ENCODE measurements at regions not wholly inside any gene's neighbourhood (a gene's known extent, or its start where the extent isn't known, plus 50 kb on each side); places are given as distances from the start of the nearest gene placed in this dataset.

DNA sequence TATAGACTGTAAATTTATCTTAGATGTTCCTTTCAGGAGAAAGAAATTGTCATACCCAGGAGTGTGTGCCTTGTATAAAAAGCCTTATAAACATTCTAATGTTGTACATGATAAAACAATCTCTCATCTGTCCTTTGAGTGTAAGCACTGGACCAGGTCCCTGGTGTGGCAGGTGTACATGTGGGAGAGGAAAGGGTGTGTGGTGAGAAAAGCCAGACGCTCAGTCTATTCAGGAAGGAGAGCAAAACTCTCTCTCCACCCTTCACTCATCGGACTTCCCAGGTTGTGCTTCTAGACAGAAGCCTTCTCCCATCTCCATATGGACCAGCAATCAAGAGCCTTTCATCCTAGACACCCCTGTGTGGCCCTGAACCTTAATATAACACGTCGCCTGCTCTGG is 154.2 kb downstream of the ESM1 start:
- Histone ChIP-seq H3K27ac (no peak overlapping the region), H3K9me3 (no peaks in the 10 kb centered on the region), H3K27me3 (no peaks in the 10 kb centered on the region), H3K4me3 (no peak overlapping the region), H3K4me1 (no peaks in the 10 kb centered on the region), H3K36me3 (no peaks in the 10 kb centered on the region)
- no peak for TF ChIP-seq POLR2A (IDR thresholded peaks at IDR 0.05)
- TF ChIP-seq, protein P1, sequence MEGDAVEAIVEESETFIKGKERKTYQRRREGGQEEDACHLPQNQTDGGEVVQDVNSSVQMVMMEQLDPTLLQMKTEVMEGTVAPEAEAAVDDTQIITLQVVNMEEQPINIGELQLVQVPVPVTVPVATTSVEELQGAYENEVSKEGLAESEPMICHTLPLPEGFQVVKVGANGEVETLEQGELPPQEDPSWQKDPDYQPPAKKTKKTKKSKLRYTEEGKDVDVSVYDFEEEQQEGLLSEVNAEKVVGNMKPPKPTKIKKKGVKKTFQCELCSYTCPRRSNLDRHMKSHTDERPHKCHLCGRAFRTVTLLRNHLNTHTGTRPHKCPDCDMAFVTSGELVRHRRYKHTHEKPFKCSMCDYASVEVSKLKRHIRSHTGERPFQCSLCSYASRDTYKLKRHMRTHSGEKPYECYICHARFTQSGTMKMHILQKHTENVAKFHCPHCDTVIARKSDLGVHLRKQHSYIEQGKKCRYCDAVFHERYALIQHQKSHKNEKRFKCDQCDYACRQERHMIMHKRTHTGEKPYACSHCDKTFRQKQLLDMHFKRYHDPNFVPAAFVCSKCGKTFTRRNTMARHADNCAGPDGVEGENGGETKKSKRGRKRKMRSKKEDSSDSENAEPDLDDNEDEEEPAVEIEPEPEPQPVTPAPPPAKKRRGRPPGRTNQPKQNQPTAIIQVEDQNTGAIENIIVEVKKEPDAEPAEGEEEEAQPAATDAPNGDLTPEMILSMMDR (IDR thresholded peaks at IDR 0.05), result no peak
- no peak for DNase-seq

DNA sequence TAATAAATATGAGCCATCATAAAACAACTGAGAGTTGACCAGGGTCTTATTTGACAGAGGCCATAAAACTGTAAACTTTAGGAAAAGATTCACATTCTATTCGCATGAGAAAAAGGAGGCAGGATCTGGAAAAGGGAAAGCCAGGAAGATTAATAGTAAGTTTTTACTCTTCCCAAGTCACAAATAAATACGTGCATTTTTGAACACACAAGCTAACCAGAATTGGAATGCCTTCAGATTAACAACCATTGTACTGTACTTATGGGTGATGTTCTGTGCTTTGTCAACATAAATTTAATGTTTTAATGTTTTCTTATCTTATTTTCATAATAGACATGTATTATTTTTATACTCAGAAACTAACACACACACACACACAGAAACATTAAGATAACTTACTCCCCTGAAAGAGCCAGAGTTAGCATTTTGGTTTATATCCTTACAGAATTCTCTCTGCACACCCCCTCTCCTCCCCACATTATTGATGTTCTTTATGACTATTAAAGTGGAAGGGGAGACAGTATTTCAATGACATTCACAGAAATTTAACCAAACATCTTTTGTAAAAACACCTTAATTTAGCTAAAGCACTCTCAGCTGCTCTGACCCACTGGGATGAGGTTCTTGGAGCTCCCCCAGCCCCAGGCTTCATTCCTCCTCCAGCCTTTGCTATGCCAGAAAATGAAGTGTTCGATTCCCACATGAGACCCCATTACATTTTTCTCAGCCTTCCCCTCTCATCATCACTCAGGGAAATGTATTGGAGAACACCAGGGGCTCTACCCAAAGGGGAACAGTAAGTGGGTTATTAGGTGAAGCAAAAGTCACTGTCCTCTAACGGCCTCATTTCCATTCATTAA is 155.5 kb downstream of the ESM1 start:
- H3K4me1 ChIP-seq, result no peaks in the 10 kb centered on the region
- DNase-seq, result no peak

DNA sequence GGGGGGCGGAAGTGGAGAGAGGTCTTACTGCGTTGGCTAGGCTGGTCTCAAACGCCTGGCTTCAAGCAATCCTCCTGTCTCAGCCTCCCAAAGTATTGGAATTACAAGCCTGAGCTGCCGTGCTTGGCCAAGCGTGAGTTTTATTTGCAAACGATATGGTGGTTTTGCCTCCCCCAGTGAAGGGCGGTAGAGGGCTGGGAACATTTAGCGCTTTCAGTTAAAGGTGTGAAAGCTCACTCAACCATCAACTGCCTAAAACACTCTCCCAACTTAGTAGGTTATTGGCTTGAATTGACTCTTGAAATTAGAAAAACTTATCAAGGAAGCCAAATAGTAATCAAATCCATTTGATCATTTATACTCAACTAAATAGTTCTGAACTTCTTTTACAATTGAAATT is 156.3 kb downstream of the ESM1 start:
- Histone ChIP-seq H3K9me3 (no peaks in the 10 kb centered on the region), H3K4me3 (no peak overlapping the region), H3K27ac (no peak overlapping the region), H3K36me3 (no peaks in the 10 kb centered on the region), H3K4me1 (no peaks in the 10 kb centered on the region), H3K27me3 (no peaks in the 10 kb centered on the region)
- TF ChIP-seq, protein P1 (IDR thresholded peaks at IDR 0.05), result no peak
- no peak for TF ChIP-seq POLR2A (IDR thresholded peaks at IDR 0.05)
- DNase-seq, result no peak

More for the DNA sequence above, 155.5 kb downstream of the ESM1 start:
- Histone ChIP-seq H3K27me3 (no peaks in the 10 kb centered on the region), H3K4me3 (no peak overlapping the region), H3K27ac (no peak overlapping the region), H3K9me3 (no peaks in the 10 kb centered on the region), H3K36me3 (no peaks in the 10 kb centered on the region)
- TF ChIP-seq, protein P1 (IDR thresholded peaks at IDR 0.05), result no peak
- TF ChIP-seq POLR2A (IDR thresholded peaks at IDR 0.05), result no peak

DNA sequence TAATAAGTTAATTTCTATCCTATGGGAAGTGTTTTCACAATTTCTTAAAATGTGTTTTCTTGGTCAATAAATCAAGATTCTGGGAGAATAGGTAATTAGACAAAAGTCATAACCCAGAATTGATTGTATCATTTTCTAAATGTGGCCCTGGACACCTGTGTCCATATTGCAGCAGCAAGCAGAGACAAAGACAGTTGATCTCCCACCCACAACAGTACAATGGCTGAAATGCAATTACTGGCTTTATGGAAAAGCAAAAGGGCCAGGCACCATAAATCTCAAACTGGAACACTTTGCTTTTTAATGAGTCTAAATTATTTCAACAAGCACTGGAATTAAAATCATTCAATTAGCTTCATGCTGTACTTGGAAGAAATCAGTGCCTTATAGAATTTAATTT is 157.2 kb downstream of the ESM1 start:
- Histone ChIP-seq H3K9me3 (no peaks in the 10 kb centered on the region), H3K27ac (no peak overlapping the region), H3K36me3 (no peaks in the 10 kb centered on the region), H3K4me3 (no peak overlapping the region), H3K4me1 (no peaks in the 10 kb centered on the region), H3K27me3 (no peaks in the 10 kb centered on the region)
- no peak for TF ChIP-seq POLR2A (IDR thresholded peaks at IDR 0.05)
- TF ChIP-seq, protein P1 (IDR thresholded peaks at IDR 0.05), result no peak
- DNase-seq, result no peak

DNA sequence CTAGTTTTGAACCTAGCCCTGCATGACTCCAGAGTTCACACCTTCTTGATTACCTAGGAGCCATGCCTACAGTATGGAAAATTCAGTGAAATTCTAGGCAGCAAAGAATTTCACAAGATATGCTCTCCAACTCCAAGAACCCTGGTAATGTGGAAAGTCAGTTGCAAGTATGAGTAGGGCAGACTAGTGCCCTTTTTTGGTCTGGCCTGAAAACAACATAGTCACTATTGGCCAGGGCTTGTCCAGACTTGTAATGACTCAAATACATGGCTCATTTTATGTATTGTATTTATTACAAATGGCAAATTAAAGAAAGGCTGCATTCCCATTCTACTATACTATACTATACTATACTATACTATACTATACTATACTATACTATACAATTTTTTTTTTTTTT is 160.4 kb downstream of the ESM1 start:
- DNase-seq, result no peak
- Histone ChIP-seq H3K36me3 (no peaks in the 10 kb centered on the region), H3K4me3 (no peak overlapping the region), H3K4me1 (no peaks in the 10 kb centered on the region), H3K27ac (no peak overlapping the region), H3K9me3 (no peaks in the 10 kb centered on the region), H3K27me3 (no peaks in the 10 kb centered on the region)
- TF ChIP-seq POLR2A (IDR thresholded peaks at IDR 0.05), result no peak
- TF ChIP-seq, protein P1 (IDR thresholded peaks at IDR 0.05), result no peak

All from Peyer's patch (tissue), 4 donors.